Islet precursor cell (in vitro differentiated cells): ENCODE measurements at regions not wholly inside any gene's neighbourhood (a gene's known extent, or its start where the extent isn't known, plus 50 kb on each side); places are given as distances from the start of the nearest gene placed in this dataset.
"Not testable (repeated sequence)": the region's sequence is repeated elsewhere in the genome, so short reads cannot be mapped to it uniquely, and the experiment has no call there.

ENCODE experiments used
- DNase-seq: peaks from one replicate; pipeline ENCODE4 v3.0.0-alpha.2; 2018

DNA sequence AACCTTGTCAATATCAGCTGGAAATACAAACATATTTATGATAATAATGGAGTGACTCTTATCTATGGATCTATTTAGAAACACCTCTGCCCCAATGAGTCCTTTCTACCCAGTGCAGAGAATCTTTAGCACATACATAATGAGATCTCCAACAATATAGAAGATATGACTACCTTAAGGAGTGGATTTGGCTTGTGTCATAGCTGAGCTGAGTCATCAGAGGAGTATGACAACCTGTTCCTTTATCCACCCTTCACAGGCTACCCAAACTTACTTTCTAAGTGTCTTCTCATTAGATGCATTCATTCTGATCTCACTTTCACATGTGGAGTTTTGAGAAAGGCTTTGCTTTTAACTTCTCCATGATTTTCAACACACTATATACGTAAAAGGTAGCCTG lies 1218.9 kb downstream of the DSC3 start:
- no peak for DNase-seq

DNA sequence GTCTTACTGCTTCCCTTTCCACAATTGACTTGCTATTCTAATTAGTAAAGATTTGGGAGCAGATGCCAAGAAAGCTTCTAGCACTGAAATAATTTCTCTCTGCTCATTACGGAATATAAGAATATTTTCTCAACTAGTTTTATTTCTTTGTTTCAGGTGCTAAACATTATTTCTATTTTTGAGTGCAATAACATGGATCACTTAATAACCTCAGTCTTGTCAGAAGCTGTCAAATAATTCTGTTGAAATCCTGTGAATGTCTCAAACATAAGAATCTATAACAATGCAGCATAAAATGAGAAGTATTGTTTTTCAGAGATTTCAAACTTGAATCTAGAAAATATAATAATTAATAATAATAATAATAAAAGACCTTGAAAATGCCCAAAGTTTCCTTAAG lies 1221.0 kb downstream of the DSC3 start:
- DNase-seq: no peak

DNA sequence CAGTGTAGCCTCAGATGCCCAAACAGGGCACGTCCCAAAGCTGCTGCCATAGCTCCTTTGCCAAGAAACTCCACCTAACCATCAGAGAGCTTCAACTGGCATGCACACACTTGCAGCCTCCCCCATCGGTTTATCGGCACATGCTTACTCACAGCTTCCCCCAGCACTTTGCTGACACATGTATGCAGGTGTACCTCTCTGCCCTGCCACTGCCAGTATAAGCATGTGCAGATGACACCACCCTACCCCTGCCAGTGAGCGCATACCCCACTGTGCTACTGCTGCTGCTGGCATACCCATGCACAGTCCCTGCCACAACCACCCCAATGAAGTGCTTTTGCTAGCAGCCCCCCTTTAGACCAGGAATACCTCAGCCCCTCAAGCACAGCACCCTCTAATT lies 1231.0 kb downstream of the DSC3 start:
- DNase-seq: no peak

DNA sequence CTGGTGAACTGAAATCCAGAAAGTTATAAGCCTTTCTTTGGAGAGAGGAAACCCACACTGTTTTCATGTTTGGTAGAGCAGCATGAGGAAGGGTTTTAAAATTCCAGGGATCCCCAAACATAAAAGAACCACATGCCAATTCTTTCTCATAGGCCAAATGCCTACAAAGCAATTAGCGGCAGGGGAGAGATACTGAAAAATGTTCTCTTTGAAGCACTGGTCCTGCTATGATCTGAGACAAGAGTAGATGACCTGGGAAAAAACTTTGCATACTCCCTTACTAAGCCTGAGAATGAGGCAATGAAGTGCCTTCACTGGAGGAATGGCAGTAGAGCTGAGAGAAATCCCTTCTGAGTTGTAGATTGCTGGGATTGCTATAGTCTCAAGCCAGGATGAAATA lies 1261.7 kb downstream of the DSC3 start:
- no peak for DNase-seq

- DNase-seq: no peak
These were observed 1263.4 kb downstream of the DSC3 start for GRCh38 chr18:29779096-29779495.

DNA sequence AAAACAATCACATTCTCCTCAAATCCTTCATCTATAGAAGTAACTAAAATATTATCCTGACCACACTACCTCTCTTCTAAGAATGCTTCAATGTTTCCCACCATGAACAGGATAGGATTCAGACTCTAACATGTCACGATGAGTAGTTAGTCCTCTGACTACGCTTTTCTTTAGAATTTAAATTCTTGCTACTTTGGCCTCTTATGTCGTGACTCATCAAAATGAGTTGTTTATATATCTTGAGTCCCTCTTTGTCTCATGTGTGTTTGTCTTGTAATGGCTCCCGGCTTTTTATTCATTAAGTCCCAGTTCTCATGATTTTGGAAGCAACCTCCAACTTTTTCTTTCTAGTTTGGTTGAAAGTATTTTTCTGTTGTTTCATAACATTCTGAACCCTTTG lies 1289.2 kb downstream of the DSC3 start:
- no peak for DNase-seq

DNA sequence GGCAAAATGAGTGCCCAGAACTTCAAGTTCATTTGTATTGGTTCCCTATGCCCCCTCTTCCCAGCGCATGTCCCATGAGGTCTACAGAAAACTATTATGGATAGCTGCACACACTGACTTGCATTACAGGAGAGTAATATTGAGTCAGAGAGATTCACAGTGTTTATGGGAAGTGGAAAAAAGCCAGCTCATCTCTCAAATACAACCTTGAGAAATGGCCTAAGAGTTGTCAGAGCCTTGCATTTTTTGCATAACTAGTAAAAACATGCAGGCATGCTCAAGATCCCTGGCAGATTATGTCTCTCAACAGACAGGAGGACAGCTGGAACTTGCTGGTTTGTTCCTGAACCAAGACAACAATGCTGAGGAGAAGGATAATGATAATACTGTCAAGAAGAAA lies 1292.8 kb downstream of the DSC3 start:
- DNase-seq: no peak

GRCh38 chr18:29741461-29741860 lies 1301.1 kb downstream of the DSC3 start:
- no peak for DNase-seq

DNA sequence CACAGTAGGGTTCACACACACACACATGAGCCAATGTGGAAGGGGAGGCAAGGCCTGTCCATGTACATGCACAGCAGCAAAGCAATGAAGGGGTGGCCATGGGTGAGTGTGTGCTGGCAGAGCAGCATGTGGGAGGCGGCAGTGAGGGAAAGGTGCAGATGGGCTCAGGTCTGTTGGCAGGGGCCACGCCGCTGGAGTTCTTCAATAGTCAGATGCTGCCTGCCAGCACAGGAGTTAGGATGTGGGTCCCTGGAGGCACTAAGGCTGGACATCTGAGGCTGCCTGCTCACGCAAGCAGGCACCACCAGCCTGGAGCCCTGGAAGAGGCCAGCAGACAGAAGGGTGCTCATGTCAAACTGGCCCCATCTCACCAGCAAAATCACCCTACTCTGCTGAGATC lies 1304.9 kb downstream of the DSC3 start:
- no peak for DNase-seq

GRCh38 chr18:29737190-29737589 lies 1305.4 kb downstream of the DSC3 start:
- no peak for DNase-seq

- no peak for DNase-seq
These were observed 1312.5 kb downstream of the DSC3 start for GRCh38 chr18:29730073-29730472.

DNA sequence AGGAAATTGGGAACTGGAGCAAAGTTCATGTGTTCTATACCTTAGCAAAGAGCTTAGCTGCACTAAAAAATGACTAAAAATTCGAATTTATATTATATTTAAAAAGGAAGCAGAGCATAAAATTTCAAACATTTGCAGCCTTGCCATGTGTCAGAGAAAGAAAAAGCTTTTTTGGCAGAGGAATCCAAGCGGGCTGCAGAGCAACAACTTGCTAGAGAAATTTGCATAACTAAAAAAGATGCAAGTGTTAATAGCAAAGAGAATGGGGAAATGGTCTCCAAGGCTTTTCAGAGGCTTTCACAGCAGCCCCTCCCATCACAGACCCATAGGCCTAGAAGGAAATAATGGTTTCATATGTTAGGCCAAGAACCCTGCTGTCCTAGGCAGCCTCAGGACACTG lies 1315.9 kb downstream of the DSC3 start:
- DNase-seq: no peak

DNA sequence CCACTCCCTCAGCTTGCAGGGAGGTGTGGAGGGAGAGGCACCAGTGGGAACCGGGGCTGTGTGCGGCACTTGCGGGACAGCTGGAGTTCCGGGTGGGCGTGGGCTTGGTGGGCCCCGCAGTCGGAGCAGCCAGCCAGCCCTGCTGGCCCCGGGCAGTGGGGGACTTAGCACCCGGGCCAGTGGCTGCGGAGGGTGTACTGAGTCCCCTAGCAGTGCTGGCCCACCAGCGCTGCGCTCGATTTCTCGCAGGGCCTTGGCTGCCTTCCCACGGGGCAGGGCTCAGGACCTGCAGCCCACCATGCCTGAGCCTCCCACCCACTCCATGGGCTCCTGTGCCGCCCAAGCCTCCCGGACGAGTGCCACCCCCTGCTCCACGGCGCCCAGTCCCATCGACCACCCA lies 1319.1 kb downstream of the DSC3 start:
- not testable (repeated sequence) for DNase-seq

- DNase-seq: not testable (repeated sequence)
These were observed 1326.6 kb downstream of the DSC3 start for GRCh38 chr18:29715960-29716359.

GRCh38 chr18:29712785-29713184 lies 1329.8 kb downstream of the DSC3 start:
- DNase-seq: no peak

DNA sequence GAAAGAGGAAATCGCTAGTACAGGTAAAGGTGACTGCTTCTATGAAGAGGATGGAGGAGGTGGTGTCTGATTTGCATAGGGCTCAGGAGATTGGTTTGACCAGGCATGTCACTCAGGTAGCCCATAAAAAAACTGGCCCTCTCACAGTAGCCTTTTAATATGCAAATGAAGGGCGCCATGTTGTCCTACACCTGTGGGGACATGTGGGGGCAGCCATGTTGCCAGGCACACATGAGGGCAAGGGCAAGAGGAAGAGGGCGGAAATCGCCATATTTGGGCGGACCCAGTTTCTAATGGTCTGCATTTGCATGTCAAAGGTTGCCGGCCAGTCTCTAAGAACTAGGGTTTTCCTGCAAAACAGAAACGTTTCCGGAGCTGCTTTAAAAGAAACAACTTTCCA lies 1330.6 kb downstream of the DSC3 start:
- DNase-seq: no peak

GRCh38 chr18:29693334-29693733 lies 1349.2 kb downstream of the DSC3 start:
- DNase-seq: no peak

GRCh38 chr18:29681578-29681977 lies 1361.0 kb downstream of the DSC3 start:
- no peak for DNase-seq

DNA sequence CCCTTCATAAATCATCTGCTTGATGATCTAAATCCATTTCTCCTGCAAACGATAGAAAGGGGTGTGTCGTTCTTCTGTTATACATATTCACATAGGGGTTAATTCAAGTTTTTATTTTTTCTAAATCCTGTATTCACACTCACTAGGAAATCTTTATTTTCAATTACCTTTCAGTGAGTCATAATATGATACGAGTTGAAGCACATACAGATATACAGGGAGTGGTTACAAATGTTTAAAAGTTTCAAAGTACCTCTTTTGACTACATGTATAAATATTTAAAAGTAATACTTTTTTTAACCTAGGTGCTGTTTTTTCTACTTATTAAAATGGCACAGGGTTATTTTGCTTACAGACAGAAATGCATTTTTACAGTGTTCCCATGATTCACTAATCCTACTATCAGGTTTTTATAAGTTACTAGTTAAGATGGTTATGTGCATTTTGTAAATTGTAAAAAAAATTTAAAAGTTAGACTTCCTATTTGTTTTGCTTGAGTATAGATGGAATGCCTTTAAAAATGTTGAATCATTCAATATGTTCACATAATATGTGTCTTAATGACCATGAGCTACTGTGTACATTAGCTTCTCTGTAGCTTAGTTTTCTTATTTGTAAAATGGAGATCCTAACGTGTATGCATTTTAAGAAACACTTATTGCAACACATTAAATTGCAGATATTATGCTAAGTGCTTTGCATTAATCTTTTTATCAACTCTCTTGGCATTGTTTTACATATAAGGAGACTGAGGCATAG lies 1378.1 kb downstream of the DSC3 start:
- DNase-seq: no peak

GRCh38 chr18:29661924-29662323 lies 1380.6 kb downstream of the DSC3 start:
- no peak for DNase-seq

DNA sequence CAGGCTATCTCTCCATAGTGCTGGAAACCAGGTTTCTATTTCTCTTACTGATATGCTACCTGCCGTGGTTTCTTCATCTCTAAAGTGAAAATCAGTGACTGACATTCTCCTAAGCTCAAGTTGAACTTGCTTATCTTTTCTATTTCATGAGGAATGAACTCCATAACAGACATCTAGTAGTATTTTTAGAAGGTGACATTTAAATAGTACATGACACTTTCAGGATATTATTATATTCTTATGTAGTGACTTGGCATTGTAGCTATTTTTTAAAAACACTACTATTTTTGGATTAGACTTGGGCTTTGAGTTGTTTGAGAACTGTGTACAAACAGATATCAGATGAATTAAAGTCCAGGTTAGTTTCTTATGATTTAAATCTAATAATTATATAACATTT lies 1381.8 kb downstream of the DSC3 start:
- DNase-seq: no peak

- DNase-seq: no peak
These were observed 1388.8 kb downstream of the DSC3 start for GRCh38 chr18:29653671-29654215.

- peak; percentile 70 for DNase-seq
These were observed 1389.7 kb downstream of the DSC3 start for GRCh38 chr18:29652797-29653196.

DNA sequence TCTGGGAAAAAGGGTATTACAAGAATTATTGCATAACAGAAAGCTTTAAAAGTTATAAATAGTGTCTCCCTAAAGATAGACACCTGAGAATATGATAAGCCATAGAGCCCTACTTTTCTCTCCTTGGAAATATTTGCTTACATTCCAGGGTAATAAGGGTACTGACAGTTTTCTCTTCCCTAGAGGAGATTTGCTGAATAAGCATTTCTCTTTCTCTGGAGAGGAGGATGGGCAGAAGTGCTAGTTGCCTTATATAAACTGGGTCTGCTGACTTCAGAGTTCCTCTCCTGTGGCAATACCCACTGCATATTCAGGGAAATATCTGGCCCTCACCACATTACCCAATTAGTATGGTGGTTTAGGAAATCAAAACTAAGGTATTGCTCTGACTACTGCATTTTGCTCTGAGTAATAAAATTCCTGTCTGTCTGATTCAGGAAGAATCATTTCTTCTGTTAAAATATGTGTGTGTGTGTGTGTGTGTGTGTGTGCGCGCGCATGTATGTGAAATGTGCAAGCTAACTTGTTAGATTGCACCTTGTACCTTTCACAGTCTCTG lies 1391.3 kb downstream of the DSC3 start:
- no peak for DNase-seq

DNA sequence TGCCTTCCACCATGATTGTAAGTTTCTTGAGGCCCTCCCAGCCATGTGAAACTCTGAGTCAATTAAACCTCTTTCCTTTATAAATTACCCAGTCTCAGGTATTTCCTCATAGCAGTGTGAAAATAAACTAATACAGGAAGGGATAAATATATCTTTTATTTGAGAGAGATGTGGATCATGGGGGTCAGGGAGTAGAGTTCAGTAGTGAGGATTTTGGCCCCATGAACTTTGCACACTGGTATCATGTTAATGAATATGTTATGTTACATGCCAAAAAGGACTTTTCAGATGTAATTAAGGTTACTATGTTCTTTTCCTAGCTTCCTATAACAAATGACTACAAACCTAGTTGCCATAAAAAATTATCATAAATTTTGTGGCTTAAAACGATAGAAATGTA lies 1393.7 kb downstream of the DSC3 start:
- DNase-seq: no peak
